Muscle of back (tissue), 3 donors: ENCODE measurements at regions not wholly inside any gene's neighbourhood (a gene's known extent, or its start where the extent isn't known, plus 50 kb on each side); places are given as distances from the start of the nearest gene placed in this dataset.

Source experiments
- DNase-seq, 3 donors: peaks; one replicate each; pipeline versions ENCODE4 v3.0.0 to v3.0.0-alpha.2; 2013

DNA sequence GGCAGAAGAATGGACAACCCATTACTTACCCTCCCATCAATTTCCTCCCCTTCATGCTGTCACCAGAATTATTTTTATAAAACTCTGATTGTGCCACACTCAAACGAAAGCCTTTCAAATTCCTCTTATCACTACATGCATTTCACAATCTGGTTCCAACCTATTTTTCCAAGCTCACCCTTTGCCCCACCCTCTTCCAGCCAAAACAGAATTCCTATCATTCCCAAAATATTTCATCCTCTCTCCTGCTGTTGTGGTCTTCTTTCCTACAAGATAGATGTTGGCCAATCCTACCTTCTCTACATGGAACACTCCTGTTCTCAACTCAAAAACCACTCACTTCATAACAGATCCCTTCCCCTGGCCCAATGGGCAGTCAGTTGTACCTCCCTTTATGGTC is 111.5 kb downstream of the ELAPOR2 start:
- DNase-seq: no peak

DNA sequence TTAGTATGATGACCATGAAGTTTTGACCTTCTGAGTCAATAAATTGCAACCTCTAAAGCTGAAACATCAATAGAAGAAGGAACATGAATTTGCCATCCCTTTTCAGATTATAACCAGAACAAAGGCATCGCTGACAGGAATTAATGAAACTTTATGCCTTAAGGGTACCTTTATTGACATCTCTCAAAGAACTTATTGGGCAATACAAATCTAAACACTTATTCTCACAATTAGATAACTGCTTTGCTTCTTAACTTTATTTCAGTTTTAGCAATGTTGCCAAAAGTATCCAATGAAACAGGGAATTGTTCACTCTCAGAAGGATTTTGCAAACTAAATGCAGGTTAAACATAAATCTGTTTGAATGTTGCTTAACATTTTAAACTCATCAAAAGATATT is 116.0 kb downstream of the ELAPOR2 start:
- no peak for DNase-seq

DNA sequence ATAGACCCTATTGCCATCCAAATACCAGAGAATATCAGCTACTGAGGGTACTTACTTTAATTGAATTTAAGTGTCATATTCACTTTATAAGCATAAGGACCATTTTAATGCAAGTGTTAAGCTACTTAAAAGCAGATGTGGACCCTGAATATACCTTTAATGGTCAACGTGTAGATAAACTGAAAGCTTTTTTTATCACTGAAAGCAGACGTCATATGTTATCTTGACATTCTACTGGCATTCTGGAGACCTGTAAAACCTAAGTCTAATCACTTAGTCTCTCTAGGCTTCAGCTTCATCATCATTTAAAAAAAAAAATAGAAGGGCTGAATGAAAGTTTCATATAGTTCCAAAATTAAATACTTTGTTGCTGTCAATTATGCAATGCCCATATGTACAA is 116.5 kb downstream of the ELAPOR2 start:
- DNase-seq: no peak

DNA sequence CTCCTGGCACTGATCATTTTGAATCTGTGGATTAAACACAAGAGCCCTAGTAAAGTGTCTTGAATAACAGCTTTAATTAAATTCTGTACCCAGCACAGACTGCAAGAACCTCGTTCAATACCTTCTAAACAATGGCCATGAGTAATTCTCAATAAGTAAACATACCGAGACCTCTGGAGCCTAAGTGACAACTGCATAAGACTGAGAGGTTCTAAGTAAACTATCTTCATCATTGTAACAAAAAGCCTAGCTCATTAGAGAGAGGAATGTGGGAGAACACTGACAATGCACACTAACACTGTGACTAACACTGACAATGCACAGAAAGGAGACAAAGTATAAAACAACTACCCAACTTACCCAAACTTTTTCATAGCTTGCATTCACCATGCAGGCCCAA is 117.4 kb downstream of the ELAPOR2 start:
- DNase-seq: no peak

DNA sequence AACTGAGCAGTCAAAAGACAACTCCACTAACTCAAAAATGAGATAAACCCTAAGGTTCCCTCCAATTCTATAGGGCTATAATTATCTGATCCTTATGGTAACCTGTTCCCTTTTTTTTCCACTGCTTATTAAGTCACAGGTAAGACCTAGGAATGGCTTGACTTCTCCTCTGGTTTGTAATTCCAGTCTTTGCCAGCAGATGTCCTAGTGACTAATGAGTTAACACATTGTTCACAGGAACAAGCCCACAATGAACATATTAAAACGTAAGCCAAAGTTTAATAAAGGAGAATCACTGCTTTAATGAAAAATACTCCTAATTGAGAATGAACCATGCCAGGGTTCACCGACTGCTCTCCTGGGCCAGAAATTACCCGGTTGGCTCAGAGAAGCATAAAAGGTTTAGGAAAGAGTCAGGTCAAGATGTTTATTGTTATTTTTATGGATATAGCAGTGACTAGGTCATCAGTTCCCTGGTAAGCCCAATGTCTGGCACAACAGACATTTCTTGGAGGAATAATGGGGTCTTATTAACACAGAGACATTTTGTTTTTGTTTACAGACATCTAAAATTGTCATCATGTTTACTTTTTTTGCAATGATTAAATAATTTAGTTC is 120.1 kb downstream of the ELAPOR2 start:
- DNase-seq: peak; percentile 51 to 66 (median 53)

DNA sequence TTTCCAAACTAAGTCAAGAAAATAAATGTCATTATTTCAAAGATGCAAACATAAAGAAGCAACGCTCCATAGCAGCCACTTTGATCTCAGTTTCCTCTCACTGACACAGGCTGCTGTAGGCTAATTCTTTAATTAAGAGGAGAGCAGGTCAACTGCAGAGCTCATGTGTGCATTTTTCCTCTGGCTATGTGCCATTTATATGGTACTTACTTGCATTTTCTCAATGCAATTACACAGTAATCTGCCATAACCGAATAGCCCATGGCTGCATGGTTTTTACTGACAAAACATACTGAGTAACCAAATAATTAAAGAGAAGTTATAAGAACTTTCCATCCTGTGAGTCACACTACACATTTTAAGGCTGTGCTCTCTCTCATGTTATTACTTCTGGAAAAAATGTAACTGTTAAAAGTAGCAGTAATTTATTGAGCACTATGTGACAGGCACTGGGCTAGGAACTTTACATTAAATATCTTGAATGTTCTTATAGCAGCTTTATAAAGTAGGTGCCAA is 122.0 kb downstream of the ELAPOR2 start:
- peak in 1 of 3 donors; percentile 7 for DNase-seq

DNA sequence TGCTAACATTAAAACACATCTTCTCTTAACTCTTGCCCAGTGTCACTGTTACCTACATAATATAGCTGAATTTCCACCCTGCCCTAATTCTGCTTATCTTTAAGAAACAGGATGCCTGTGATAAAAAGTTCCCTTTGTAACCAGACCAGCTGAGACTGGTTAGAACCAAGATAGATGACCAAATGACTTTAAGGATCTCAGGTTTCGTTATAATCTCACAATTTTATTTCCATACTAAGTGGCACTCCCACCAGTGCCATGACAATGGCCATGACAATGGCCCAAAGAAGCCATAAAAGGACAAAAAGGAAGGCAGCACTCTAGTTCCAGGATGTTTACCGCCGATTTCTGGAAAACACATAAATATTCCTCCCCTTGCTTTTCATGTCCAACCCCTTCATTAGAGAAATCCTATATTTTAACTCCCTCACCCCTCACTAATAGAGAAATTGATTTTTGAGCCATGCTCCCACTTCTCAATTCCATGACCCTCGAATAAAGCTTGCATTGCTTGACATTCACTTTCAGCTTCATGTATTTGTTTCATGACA is 126.1 kb downstream of the ELAPOR2 start:
- no peak for DNase-seq

DNA sequence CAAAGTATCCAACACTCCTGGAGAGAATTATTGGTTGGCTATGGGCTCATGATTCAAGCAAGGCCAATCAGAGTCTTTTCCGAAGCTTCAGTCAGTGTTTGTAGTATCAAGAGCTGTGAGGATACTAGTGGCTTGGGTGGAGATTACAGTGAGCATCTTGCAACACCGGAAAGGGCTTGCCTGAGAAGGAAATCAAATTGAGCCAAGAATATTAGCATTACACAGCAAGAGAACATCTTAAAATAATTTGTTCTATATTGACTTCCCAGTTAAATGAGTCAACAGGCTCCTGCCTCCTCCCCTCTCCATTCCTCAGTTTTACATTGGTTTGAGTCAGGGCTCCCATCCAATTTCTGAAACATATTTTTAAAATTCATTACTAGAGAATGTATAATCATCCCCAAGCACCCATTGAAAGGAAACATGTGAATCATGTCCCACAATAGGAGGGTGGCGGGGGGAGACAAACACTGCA is 127.4 kb downstream of the ELAPOR2 start:
- peak; percentile 30 to 86 (median 55) for DNase-seq

DNA sequence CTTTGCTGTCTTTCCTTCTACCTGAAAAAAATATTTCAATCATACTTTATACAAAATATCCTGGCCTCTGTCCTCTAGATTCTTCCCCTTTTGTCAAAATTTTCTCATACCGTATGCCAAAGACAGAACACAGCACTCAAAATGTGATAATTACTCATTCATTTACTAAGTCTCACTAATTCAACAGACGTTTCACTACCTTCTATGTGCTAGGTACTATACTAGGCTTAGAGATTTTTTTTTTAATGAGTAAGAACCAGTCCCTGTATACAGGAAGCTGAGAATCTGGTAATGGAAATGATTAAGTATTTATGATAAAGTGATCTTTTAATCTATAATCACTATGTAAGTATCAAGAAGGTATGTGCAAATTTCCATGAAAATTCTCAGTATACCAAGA is 128.0 kb downstream of the ELAPOR2 start:
- DNase-seq: no peak

DNA sequence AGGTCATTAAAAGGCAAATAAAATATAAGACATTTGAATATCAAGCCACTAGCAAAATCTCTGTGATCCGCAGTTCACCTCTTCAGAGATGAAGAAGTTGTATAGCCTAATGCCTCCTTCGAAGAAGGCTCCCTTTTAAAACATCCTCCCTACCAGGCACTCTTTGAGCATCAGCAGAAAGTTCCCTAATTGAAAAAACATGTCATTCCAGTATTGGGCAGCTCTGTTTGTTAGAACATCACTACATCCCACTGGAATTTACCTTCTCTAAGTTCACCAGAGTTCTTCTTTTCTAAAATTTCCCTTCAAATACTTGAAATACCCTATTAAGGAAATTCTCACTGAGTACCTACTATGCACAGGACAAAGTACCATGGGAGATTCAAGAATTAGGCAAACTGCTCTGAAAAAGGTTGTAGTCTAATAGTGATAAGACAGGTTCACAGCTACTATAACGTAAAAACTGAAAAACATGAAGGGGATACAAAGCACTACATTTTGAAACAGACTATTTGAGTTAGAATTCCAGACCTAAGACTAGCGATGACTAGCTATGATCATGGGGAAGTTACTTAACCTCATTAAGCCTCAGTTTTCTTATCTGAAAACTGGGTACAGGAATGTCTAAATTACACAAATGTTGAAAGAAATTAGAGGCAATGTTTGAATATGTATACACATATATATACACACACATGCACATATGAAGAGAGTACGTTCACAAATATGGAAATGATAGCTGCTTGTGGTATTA is 128.7 kb downstream of the ELAPOR2 start:
- no peak for DNase-seq

DNA sequence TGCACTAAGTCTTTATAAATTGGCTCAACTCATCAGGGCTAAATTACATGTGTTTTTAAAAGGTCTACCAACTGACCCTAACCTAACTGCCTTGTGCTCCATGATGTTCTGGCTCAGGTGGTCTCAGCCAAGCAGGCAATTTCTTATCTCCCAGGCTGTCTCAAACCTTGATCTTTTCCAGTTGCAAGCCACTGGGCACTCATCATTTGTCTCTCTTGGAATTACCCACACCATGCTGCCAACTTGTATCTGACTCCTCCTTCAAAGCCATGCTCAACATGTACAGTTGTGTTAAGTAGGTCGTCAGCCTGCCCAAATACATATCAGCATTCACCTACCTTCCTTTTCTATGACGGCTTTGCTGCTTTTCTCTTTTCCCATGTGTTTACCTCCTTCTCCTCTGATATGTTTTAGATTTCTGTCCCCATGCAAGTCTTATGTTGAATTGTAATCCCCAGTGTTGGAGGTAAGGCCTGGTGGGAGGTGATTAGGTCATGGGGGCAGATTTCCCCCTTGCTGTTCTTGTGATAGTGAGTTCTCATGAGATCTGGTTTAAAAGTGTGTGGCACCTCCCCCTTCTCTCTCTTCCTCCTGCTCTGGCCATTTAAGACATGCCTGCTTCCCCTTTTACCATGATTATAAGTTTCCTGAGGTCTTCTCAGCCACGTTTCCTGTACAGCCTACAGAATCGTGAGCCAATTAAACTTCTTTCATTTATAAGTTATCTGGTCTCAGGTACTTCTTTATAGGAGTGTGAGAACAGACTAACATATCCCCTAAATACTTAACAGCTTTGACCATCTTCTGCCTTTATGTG is 130.0 kb downstream of the ELAPOR2 start:
- no peak for DNase-seq

DNA sequence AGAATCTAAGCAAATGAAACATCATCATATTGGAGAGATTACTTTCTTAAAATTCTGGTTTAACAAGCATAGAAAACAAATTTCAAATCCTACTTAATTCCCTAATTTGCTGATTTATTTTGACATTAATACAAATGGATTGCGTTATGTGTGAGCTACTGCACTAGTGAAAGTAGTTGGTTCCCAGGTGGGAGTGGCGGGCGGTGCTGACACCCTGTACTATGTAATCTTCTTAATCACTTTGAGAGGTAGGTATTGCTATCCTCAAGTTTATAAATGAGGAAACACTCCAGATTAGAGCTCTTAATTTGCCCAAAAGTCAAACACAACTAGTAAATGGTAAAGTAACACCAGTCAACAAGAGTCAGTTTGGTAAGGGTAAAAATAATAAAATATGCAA is 131.1 kb downstream of the ELAPOR2 start:
- DNase-seq: no peak

DNA sequence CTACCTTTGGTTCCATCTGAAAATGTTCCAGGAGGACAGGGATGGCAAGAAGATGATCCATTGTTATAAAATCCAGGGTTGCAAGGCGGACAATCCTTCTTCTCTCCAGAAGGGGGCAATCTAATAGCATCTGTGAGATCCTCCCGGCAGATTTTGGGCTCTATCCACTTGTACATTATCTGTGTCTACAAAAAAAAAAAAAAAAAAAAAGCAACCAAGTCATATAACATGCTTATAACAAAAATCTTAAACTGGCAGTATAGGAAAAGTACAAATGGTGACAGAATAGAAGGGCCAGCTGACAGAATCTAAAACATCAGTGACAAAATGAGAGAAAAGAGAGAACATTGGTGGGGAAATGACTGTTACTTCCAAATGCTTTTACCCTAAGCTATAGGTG is 132.7 kb downstream of the ELAPOR2 start:
- peak; percentile 27 to 50 (median 33) for DNase-seq

DNA sequence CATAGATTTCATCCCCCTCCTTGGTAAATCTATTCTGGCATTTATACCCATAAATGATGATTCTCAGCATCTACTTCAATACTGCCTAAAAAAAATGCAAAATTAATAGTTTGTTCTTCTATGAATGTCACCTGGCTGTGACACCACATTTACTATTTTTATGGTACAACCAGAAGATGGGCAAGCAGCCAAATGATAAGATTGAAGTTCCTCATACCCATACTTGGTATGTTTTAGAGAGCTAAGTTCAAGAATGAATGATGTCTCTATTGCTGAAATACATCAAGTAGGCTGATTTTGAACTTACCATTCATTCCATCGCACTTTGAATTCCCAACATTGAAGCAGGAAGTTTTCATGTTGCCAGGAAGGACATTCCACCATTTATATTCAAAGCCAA is 134.2 kb downstream of the ELAPOR2 start:
- DNase-seq: no peak

DNA sequence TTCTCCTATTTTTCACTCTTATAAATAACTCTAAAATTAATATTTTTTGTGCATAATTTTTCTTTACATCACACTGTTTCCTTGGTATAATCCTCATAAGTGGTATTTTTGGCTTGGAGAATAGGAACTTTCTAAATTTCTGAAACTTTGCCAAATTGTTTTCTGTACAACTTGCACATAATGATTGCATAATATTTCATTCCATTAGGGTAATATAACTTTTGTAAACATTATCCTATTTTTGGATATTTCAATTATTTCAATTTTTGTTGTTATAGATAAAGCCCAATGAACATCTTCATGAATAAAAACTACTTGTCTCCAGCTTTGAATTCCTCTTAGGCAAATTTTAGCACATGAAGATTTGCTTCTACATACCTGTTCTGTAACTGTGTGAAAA is 135.9 kb downstream of the ELAPOR2 start:
- DNase-seq: no peak

DNA sequence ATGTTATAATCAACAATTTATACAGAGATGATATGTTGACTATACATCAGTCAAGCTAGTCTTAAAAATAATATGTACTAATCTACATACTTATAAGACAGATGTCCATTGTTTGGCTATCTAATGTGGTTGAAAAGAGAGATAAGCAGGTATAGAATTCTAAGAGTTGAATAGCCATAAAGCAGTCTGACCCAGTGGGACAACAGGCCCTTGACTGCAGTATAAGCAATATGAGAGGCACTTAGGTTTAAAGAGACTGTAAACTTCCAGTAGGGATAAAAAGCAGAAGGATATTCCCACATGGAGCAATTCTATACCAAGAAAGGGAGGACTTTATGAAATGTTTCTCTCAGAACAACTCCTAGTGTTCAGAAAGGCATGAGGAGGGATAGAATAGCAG is 139.3 kb downstream of the ELAPOR2 start:
- DNase-seq: no peak

DNA sequence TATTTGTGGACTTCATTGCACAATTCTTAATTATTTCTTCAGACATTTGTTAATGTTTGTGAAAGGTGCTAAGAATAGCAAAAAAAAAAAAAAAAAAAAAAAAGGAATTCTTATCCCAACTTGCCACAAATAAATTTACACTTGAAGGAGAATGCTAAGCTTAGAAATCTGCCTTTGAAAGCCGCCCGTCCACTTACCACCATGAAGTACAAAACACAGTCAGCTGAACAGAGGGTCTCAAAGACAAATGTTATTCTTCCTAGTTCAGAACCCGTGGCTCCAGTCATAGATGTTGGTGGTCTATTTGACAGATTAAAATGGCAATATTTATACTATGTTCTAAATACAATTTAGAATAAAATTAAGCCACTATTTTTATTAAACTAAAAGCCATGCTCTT is 141.2 kb downstream of the ELAPOR2 start:
- no peak for DNase-seq

DNA sequence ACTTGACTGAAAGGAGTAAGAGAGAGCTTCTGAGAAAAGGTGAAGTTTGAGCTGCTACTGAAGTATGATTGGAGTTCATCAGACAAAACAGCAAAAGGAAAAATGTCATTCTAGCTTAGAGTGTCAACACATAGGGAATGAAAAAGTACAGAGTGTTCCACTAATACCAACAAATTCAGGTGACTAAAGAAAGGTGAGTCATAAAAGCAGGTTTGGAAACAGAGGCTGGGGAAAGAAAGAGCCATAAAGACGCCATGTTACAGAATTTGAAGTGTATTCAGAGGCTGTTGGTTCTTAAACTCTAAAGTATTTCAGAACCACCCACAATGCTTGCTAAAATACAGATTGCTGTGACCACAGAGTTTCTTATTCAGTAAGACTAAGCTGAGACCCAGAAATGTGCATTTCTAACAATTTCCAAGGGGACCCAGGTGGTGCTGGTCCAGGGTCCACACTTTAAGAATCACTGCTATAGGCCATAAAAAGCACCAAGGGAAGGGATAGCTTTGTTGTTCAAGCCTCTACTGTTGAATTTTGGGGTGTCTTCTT is 143.1 kb downstream of the ELAPOR2 start:
- DNase-seq: no peak

DNA sequence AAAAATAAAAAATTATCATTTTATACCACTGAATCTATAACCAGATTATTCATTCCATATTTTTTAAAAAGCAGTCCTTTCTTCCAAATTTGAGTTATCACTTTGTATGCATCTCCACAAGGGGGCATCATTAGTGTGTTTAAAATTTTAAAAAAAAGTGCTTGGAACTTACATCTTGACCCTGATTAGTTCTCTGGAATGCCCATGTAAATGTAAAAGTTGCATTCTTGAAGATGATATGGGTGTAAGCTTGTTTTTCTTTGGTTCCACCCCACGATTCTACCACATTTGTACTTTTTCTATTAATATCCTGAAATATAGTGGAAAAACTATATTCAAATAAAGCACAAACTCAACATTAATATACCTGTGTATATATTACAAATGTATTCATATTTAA is 144.9 kb downstream of the ELAPOR2 start:
- peak in 1 of 3 donors; percentile 2 for DNase-seq
